ENCODE measurements at regions not wholly inside any gene's neighbourhood (a gene's known extent, or its start where the extent isn't known, plus 50 kb on each side); places are given as distances from the start of the nearest gene placed in this dataset.

GRCh38 chr5:158565017-158565789 is 534.5 kb downstream of the EBF1 start:
- intact Hi-C loops (cut with DNase I): no loop called here
- Histone ChIP-seq H3K4me3 (no peak overlapping the region), H3K27me3 (no peaks in the 10 kb centered on the region), H3K36me3 (replicated peaks in 1 of 2; ENCODE audit: insufficient read depth in 1 of 2, low read depth in 2 of 2) (no peaks in the 10 kb centered on the region), H3K9me3 (no peaks in the 10 kb centered on the region), H3K27ac (no peak overlapping the region), H3K4me1 (no peaks in the 10 kb centered on the region)
- ATAC-seq (no peak), DNase-seq (no peak)
- TF ChIP-seq, protein P1, sequence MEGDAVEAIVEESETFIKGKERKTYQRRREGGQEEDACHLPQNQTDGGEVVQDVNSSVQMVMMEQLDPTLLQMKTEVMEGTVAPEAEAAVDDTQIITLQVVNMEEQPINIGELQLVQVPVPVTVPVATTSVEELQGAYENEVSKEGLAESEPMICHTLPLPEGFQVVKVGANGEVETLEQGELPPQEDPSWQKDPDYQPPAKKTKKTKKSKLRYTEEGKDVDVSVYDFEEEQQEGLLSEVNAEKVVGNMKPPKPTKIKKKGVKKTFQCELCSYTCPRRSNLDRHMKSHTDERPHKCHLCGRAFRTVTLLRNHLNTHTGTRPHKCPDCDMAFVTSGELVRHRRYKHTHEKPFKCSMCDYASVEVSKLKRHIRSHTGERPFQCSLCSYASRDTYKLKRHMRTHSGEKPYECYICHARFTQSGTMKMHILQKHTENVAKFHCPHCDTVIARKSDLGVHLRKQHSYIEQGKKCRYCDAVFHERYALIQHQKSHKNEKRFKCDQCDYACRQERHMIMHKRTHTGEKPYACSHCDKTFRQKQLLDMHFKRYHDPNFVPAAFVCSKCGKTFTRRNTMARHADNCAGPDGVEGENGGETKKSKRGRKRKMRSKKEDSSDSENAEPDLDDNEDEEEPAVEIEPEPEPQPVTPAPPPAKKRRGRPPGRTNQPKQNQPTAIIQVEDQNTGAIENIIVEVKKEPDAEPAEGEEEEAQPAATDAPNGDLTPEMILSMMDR (IDR thresholded peaks at IDR 0.05): no peak
- TF ChIP-seq POLR2A (IDR thresholded peaks at IDR 0.05): no peak
- 58 to 77% methylated on average over 3 of the region's 3 CpGs for WGBS, 2 donors

DNA sequence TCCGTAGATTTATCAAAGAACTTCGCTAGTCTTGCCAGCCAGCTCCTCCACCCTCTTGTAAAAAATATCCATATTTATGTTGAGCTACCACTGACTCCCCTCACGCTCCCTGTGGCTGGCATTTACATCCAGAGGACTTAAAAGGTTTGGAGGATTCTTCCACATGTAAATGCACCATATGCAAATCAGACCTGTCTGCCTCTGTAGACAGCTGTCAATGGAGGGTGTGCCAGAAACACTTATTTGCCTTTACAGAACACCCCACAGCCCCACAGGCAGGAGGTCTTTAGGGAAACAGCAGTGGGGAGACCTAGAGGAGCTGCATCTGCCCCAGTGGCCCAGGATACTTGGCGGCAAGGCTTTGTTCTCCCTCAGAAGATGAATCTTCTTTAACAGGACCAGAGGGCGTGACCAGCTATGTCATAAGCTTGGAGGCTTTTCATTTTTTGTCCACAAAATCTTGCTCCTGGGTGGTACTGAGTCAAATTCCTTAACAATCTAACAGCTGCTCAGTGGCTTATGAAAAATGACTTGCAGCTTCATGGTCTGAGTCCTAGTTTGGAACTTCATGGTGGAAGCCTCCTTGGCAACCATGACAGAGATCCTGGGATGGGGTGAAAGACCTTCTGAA is 535.8 kb downstream of the EBF1 start:
- Histone ChIP-seq H3K9me3 (no peaks in the 10 kb centered on the region), H3K27me3 (no peaks in the 10 kb centered on the region), H3K36me3 (replicated peaks in 1 of 2; ENCODE audit: insufficient read depth in 1 of 2, low read depth in 2 of 2) (no peaks in the 10 kb centered on the region), H3K4me3 (no peak overlapping the region), H3K4me1 (no peaks in the 10 kb centered on the region), H3K27ac (no peak overlapping the region)
- TF ChIP-seq, protein P1 (IDR thresholded peaks at IDR 0.05): no peak
- no peak for TF ChIP-seq POLR2A (IDR thresholded peaks at IDR 0.05)
- intact Hi-C loops (cut with DNase I): no loop called here
- ATAC-seq (no peak), DNase-seq (no peak)
- WGBS, 2 donors: 93 to 97% methylated on average over 5 of the region's 5 CpGs

- Histone ChIP-seq H3K4me1 (no peaks in the 10 kb centered on the region), H3K27ac (no peak overlapping the region), H3K36me3 (replicated peaks in 1 of 2; ENCODE audit: insufficient read depth in 1 of 2, low read depth in 2 of 2) (no peaks in the 10 kb centered on the region), H3K4me3 (no peak overlapping the region), H3K9me3 (no peaks in the 10 kb centered on the region), H3K27me3 (no peaks in the 10 kb centered on the region)
- WGBS, 2 donors: 80 to 86% methylated on average over 7 of the region's 7 CpGs
- DNase-seq: no peak
- TF ChIP-seq, protein P1 (IDR thresholded peaks at IDR 0.05): no peak
- no peak for TF ChIP-seq POLR2A (IDR thresholded peaks at IDR 0.05)
- ATAC-seq: no peak
- intact Hi-C loops (cut with DNase I): no loop called here
These were observed 538.0 kb downstream of the EBF1 start for GRCh38 chr5:158561562-158562190.

- Histone ChIP-seq H3K27me3 (no peaks in the 10 kb centered on the region), H3K4me1 (no peaks in the 10 kb centered on the region), H3K27ac (no peak overlapping the region), H3K9me3 (no peaks in the 10 kb centered on the region), H3K4me3 (no peak overlapping the region), H3K36me3 (replicated peaks in 1 of 2; ENCODE audit: insufficient read depth in 1 of 2, low read depth in 2 of 2) (no peaks in the 10 kb centered on the region)
- no peak for DNase-seq
- WGBS, 2 donors: 44 to 55% methylated on average over 6 of the region's 6 CpGs
- no peak for ATAC-seq
- TF ChIP-seq, protein P1 (IDR thresholded peaks at IDR 0.05): no peak
- TF ChIP-seq POLR2A (IDR thresholded peaks at IDR 0.05): no peak
- intact Hi-C loops (cut with DNase I): no loop called here
These were observed 539.5 kb downstream of the EBF1 start for GRCh38 chr5:158560170-158560569.
